GM12892 (cell line): ENCODE measurements at regions not wholly inside any gene's neighbourhood (a gene's known extent, or its start where the extent isn't known, plus 50 kb on each side); places are given as distances from the start of the nearest gene placed in this dataset.

ENCODE experiments used
- DNase-seq: peaks from one replicate; pipeline ENCODE4 v3.0.0; 2011; ENCODE audit not compliant: insufficient read length
- FAIRE-seq: peaks from 2 replicates; lab custom pipeline; 2011; peaks lifted over from hg19 to GRCh38; lab: Jason Lieb, UNC
- POLR2A ChIP-seq: IDR thresholded peaks from 2 replicates; pipeline ENCODE4 v1.6.1; 2011; ENCODE audit warnings: low read depth, low read length, control low read depth
- POLR2AphosphoS5 ChIP-seq: IDR thresholded peaks from 2 replicates; pipeline ENCODE4 v1.6.1; 2011; ENCODE audit warnings: low read depth, low read length, control low read depth
- TAF1 ChIP-seq: IDR thresholded peaks from 2 replicates; pipeline ENCODE4 v1.6.1; 2011; ENCODE audit warnings: low read depth, mild to moderate bottlenecking, control low read depth, low read length, borderline replicate concordance

DNA sequence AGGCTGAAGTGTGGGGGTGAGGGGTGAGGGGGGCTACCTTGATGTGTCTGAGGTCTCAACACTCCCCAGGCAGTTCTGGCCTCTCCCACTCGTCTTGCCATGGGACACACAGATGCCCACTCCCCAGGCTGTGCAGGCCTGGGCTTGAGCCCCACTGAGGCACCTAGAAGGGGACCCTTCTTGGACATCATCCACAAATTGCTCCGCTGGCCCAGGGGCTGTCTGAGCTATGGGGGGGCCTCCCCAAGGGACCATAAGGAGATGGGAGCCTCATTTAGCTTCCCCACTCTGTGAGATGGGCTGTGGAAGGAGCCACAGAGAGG, 155.5 kb upstream of the MLN start:
- TF ChIP-seq POLR2AphosphoS5 (no peak), TAF1 (no peak), POLR2A (no peak)
- no peak for DNase-seq
- FAIRE-seq, result no peak

DNA sequence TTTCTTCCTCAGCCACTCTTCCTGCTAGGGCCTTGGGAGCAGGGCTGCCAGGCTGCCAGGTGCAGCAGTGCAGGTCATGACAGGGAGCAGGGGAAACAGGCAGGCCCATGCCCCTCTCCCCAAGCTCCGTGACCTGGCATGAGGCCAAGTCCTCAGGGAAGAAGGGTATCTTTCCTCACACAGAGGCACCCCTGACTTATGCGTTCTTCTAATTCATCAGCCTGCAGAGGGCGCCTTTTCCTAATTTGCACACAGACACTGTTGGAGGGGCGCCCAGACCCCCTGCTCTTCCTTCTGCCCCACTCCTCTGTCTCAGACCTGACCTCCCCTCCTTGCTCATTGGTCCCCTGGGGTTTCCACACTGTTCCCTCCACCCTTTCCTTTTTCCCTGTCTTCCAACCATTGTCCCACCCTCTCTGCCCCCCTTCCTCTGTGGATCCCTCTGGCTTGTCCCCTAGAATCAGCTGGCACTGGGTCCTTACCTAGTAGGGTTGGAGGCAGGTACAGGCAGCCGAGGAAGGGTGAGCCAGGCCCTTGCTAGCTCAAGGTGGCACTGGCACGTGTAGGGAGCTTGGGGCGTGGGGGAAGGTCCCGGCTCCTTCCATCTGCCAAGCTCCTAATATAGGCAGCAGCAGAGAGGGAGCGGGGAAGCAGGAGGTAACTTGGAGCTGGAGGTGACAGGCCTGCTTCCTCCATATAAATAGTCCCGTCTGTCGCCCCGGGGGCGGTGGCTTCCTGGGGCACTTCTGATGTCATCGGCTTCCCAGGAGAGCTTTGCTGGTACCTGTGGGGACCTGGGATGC, 154.9 kb upstream of the MLN start:
- TF ChIP-seq POLR2A, result no peak
- no peak for TF ChIP-seq POLR2AphosphoS5
- TF ChIP-seq TAF1, result no peak
- DNase-seq (no peak), FAIRE-seq (no peak)

DNA sequence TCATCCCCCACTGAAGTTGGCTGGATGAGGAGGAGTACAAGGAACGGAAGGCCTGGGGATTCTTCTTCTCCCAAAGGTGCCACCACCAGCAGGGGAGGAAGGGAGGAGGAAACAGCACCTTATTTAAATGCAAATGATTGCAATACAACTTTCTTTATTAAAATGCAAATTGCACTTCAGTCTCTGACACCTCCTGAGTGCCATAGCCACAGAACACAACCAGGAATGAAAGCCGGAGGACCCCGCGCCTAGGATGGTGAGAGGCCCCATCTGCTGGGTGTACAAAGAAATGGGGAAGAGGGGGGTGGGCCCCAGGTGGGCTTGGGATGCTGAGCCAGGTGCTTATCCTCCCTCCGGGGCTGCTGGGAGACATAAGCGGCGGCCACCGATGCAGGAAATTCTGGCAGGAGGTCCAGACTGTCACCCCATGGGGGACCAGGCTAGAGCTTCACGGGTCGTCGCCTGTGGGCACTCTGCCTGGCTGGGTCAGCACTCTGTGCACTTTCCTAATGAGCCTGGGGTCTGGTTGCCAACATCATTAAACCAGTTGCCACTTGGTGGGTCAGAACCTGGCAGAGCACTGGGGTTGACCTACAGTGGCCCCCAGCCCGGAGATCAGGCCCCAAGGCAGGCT, 154.2 kb upstream of the MLN start:
- FAIRE-seq (no peak), DNase-seq (no peak)
- TF ChIP-seq TAF1 (no peak), POLR2A (no peak), POLR2AphosphoS5 (no peak)

DNA sequence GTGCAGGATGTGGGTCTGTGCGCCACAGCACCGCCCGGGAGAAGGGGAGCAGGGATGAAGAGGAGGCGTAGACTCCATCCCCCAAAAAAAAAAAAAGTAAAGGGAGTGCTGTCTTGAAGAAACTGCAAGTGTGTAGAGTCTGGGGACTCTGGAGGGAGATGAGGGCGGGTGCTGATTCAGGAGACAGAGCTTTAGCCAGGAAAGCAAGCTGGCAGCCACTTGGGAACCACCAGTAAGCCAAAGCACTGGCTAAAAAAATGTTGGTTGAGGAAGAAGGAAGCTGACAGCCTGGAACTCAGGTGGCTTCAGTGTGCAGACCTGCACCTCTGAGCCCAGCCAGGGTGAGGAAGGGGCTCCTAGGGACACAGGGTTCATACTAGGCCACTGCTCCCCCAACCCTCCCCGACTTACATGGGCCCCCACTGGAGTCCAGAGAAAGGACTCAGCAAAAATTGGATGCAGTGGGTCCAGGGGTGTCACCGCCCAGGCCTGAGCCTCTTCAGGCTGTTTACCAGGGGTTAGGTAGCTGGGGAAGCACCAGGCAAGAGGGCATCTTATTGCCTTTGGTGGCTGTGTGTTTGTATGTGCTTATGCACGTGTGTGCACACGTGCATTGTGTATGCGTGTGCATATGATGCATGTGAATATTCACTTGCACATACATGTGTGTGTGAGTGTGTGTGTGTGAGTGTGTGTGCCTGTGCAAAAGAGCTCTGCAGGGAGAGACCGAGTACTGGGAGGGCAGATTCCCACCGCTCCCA, 153.5 kb upstream of the MLN start:
- no peak for FAIRE-seq
- TF ChIP-seq POLR2A (no peak), POLR2AphosphoS5 (no peak), TAF1 (no peak)
- DNase-seq, result no peak

DNA sequence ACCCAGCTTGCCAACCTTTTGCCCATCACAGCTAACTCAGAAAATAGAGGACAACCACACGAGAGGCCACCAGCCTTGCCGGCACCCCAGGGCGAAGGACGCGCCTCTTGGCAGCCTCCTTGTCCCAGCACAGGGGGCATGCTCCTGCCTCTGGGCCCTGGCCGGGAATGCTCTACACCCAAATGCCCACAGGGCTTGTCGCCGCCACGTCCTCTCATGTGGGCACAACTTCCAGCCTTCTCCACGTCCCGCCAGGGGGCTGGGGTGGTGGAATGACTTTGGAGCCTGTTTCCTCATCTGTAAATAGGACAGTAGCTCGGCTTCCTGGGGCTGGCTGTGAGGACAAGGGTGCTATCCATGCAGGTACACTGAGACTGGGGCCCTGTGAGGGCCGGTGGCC, 152.4 kb upstream of the MLN start:
- TF ChIP-seq POLR2A (no peak), POLR2AphosphoS5 (no peak), TAF1 (no peak)
- FAIRE-seq (no peak), DNase-seq (no peak)

DNA sequence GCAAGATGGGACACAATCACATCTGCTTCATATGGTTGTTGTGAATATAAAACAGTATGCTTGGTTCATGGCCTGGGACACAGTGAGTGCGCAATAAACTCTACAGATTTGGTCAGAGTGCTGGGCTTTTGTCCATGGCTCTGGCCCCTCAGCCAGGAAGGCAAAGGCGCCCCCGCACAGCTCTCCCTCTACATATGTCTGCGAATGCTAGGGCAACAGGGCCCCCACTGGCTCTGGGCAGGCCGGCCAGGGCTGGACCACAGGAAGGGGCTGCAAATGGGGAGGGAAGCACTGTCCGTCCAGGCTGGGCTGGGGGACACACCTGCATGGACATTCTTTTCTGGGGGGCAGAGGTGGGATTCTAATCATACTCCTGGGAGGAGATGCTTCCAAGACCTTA, 151.8 kb upstream of the MLN start:
- no peak for FAIRE-seq

DNA sequence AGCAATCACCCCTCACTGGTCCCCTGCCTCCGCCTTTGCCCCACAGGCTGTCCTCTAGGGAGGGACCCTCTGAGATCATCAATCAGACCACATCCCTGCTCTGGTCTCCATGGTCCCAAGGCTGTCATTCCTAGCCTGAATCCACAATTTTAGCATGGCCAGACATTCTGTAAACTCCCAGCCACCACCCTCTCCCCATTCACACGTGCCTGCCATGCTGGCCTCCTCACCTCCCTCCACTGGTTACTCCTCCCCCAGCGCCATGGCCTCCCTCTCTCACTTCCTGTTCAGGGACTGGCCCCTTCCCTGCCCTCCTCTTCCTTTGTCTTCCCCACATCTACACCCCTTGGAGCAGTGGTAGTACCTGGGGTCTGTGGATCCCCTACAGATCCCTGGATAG, 150.7 kb upstream of the MLN start:
- no peak for FAIRE-seq
- TF ChIP-seq TAF1, result no peak
- TF ChIP-seq POLR2A, result no peak
- TF ChIP-seq POLR2AphosphoS5, result no peak
- no peak for DNase-seq

More for the DNA sequence above, 151.8 kb upstream of the MLN start:
- no peak for DNase-seq
- TF ChIP-seq TAF1 (no peak), POLR2A (no peak), POLR2AphosphoS5 (no peak)

DNA sequence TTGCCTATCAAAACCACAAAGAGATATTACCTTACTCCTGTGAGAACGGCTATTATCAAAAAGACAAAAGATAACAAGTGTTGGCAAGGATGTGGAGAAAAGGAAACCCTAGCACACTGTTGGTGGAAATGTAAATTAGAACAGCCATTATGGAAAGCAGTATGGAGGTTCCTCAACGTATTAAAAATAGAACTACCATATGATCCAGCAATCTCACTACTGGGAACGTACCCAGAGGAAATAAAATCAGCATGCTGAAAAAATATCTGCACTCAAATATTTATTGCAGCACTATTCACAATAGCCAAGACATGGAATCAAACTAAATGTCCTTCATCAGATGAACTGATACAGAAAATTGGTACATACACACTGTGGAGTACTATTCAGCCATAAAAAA, 149.4 kb upstream of the MLN start:
- DNase-seq (no peak), FAIRE-seq (no peak)
- no peak for TF ChIP-seq TAF1
- TF ChIP-seq POLR2AphosphoS5, result no peak
- no peak for TF ChIP-seq POLR2A

DNA sequence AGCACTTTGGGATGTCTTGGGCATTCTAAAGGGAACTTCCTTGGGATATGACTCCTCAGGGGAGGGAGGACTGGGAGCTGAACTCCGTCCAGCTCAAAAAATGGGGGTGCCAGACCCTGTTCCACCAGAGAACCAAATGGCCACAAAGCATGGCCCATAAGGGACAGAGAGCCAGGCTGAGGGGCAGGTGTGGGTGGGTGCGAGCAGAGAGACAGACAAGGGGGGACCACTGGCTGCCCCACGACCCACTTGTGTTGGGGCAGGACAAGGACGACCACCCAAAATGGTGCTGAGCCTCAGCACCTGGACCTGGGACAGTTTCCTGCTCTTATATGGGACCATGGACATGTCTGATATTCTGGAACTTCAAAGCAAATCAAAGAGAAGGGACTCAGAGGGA, 148.2 kb upstream of the MLN start:
- DNase-seq, result no peak
- TF ChIP-seq TAF1, result no peak
- TF ChIP-seq POLR2AphosphoS5, result no peak
- no peak for TF ChIP-seq POLR2A
- FAIRE-seq, result no peak

DNA sequence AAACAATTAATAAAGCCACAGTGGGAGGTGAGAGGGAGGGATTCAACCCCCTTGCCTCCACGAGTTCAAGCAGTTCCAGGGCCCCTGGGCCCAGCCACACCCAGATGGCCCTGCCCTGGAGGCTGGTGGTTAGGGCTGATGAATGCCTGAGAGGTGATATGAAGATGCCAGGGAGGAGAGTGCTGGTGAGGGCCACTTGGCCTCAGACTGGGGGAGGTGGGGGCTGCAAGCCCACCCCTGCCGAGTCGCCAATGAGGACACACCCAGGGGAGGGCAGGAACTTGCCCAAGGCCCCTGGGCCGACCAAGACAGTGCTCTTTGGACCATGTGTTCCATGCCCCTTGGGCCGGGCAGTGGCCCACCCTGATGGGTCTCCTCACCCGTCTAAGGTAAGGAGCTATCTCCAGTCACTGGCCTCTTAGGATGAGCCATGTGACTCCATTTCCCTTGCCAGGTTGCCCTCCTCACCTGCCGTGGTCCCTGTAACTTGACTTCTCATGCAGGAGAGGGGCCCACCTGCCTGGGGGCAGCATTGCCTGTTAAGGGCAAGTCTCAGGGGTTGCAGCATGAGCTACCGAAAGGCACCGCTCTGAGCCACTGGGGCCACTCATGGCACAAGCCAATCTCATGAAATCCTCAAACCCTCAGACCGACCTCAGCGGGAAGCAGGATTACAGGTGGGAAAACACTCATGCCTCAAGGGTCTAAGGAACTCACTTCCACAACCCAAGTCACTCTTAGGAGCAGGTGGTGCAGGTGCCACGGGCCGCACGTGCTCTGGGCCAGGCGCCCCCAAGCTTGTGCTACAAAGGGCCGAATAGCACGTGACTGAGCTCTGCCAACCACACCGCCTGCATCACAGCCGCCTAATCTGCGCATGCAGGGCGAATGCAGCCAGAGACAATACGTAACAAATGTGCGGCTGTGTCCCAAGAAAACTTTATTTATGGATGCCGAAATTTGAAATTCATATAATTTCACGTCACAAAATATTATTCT, 147.4 kb upstream of the MLN start:
- TF ChIP-seq TAF1 (no peak), POLR2A (no peak), POLR2AphosphoS5 (no peak)
- FAIRE-seq (no peak), DNase-seq (no peak)

DNA sequence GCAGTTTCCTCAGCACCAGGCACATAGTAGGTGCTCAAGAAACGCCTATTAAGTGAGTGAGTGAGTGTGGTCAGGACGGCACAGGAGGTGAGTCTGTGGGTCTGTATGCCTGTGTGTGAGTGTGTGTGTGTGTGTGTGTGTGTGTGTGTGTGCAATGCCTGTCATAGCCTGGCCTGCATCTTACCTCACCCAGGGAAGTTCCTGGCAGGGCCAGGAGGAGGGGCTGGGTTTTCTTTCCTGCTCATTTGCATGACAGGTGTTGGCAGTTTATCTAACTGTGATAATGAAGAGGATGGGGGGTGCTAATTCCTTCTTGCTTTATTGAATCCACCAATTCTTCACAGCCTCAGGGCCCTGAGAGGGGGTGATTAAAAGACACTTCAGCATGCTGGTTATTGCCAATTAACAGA, 146.7 kb upstream of the MLN start:
- TF ChIP-seq POLR2AphosphoS5 (no peak), TAF1 (no peak)
- DNase-seq, result no peak

More for the DNA sequence above, 146.7 kb upstream of the MLN start:
- FAIRE-seq, result no peak
